Activated CD8-positive, alpha-beta memory T cell treated with anti-CD3 and anti-CD28 coated beads, Interleukin-2, amount 10 ng/mL, durations not matched to agents 7 days and 5 days (primary cell): ENCODE measurements at regions not wholly inside any gene's neighbourhood (a gene's known extent, or its start where the extent isn't known, plus 50 kb on each side); places are given as distances from the start of the nearest gene placed in this dataset.
"Not testable (repeated sequence)": the region's sequence is repeated elsewhere in the genome, so short reads cannot be mapped to it uniquely, and the experiment has no call there.

Experiments
- ATAC-seq: fragments of 150-1000 bp; cut with Tn5 transposase; one replicate; pipeline ENCODE4 v1.10.0; 2021; ENCODE audit warnings: moderate library complexity
- CTCF ChIA-PET: fragments of 350-600 bp; sonication (Branson Sonifier 250); formaldehyde crosslinking; loops from one replicate; lab custom pipeline; 2021; ENCODE audit warnings: antibody characterized with exemption; lab: Charles Lee
- DNase-seq: peaks from one replicate; pipeline ENCODE4 v3.0.0-alpha.2; 2020
- H3K27ac Mint-ChIP-seq: one replicate; pipeline ENCODE4 v1.8.0; 2021; ENCODE audit warnings: mild to moderate bottlenecking, mixed read lengths
- H3K27me3 Mint-ChIP-seq: one replicate; pipeline ENCODE4 v1.8.0; 2021; ENCODE audit warnings: mixed read lengths
- H3K36me3 Mint-ChIP-seq: one replicate; pipeline ENCODE4 v1.8.0; 2021; ENCODE audit warnings: mild to moderate bottlenecking, mixed read lengths
- H3K4me1 Mint-ChIP-seq: one replicate; pipeline ENCODE4 v1.8.0; 2021; ENCODE audit warnings: mixed read lengths
- H3K4me3 Mint-ChIP-seq: one replicate; pipeline ENCODE4 v1.8.0; 2021; ENCODE audit warnings: mild to moderate bottlenecking, moderate library complexity, mixed read lengths
- H3K9me3 Mint-ChIP-seq: one replicate; pipeline ENCODE4 v1.8.0; 2022; ENCODE audit warnings: low read depth, mixed read lengths

GRCh38 chr13:21920802-21921201 is 249.9 kb downstream of the FGF9 start:
- H3K27ac Mint-ChIP-seq, ATAC-seq, H3K36me3 Mint-ChIP-seq, CTCF ChIA-PET, DNase-seq, H3K27me3 Mint-ChIP-seq, H3K4me3 Mint-ChIP-seq, H3K9me3 Mint-ChIP-seq, H3K4me1 Mint-ChIP-seq: not testable (repeated sequence)

DNA sequence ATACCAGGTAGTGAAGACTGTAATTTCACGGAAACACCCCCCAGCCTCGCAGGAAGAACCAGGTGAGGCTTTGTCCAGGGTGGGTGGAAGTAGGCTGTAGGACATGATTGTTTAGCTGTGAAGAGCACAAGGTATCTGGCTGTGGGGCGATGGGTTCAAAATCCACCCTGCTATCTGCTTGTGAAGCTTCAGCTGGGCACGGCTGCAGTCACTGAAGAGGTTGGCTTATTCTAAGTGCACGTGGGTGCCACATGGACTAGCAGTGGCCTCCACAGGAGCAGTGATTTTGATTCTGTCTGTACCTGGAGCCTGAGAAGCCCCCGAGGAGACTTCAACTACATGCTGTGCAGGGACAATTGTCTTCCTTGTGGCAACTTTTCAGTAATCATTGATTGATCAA is 254.1 kb downstream of the FGF9 start:
- ATAC-seq, result no peak
- no peak overlapping the region for H3K4me3 Mint-ChIP-seq
- H3K27ac Mint-ChIP-seq, result no peak overlapping the region

GRCh38 chr13:21925720-21926119 is 254.8 kb downstream of the FGF9 start:
- CTCF ChIA-PET, result interaction anchor here (0.6 kb wide), 1 partner anchor 1572 kb away, joined by 3 read pairs; no protein-coding TSS in a partner anchor
- no peaks in the 10 kb centered on the region for H3K27me3 Mint-ChIP-seq
- ATAC-seq, result no peak
- no peaks in the 10 kb centered on the region for H3K9me3 Mint-ChIP-seq
- H3K4me1 Mint-ChIP-seq, result no peaks in the 10 kb centered on the region
- no peak overlapping the region for H3K27ac Mint-ChIP-seq
- H3K36me3 Mint-ChIP-seq, result no peaks in the 10 kb centered on the region
- no peak for DNase-seq
- no peak overlapping the region for H3K4me3 Mint-ChIP-seq

More for the DNA sequence above, 254.1 kb downstream of the FGF9 start:
- H3K9me3 Mint-ChIP-seq, result no peaks in the 10 kb centered on the region
- H3K4me1 Mint-ChIP-seq, result no peaks in the 10 kb centered on the region
- CTCF ChIA-PET, result interaction anchor here (0.6 kb wide), 1 partner anchor 1573 kb away, joined by 3 read pairs; no protein-coding TSS in a partner anchor
- no peaks in the 10 kb centered on the region for H3K27me3 Mint-ChIP-seq
- no peak for DNase-seq
- H3K36me3 Mint-ChIP-seq, result no peaks in the 10 kb centered on the region

GRCh38 chr13:21929400-21929799 is 258.5 kb downstream of the FGF9 start:
- no peak overlapping the region for H3K27ac Mint-ChIP-seq

DNA sequence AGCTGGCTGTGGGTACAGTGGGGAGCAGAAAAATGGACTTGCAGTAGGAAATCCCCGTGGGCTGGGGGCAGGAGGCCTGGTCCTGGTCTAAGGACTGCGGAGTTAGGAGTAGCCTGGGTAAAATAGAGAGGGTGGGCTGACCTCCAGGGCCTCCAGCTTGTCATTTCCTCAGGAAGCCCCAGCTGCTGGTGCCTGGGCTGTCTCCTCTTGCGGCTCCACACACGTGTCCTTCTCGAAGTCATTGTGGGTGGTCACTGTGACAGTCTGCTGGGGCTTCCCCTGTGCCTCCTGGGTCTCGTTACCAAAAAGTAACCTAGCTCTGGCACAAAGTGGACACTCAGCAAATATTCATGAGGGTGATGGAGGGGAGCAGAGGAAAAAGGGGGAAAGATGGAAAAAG is 259.7 kb downstream of the FGF9 start:
- no peaks in the 10 kb centered on the region for H3K36me3 Mint-ChIP-seq
- CTCF ChIA-PET, result no interaction called here
- no peak overlapping the region for H3K27ac Mint-ChIP-seq
- no peaks in the 10 kb centered on the region for H3K27me3 Mint-ChIP-seq
- no peaks in the 10 kb centered on the region for H3K9me3 Mint-ChIP-seq
- ATAC-seq (no peak), DNase-seq (no peak)
- no peak overlapping the region for H3K4me3 Mint-ChIP-seq
- no peaks in the 10 kb centered on the region for H3K4me1 Mint-ChIP-seq

More at GRCh38 chr13:21929400-21929799, 258.5 kb downstream of the FGF9 start:
- no peaks in the 10 kb centered on the region for H3K27me3 Mint-ChIP-seq
- CTCF ChIA-PET, result no interaction called here
- H3K9me3 Mint-ChIP-seq, result no peaks in the 10 kb centered on the region
- no peak for ATAC-seq
- no peaks in the 10 kb centered on the region for H3K4me1 Mint-ChIP-seq
- H3K36me3 Mint-ChIP-seq, result no peaks in the 10 kb centered on the region
- H3K4me3 Mint-ChIP-seq, result no peak overlapping the region
- no peak for DNase-seq

- Mint-ChIP-seq H3K4me3 (no peak overlapping the region), H3K27me3 (no peaks in the 10 kb centered on the region), H3K4me1 (no peaks in the 10 kb centered on the region), H3K9me3 (no peaks in the 10 kb centered on the region), H3K36me3 (no peaks in the 10 kb centered on the region), H3K27ac (no peak overlapping the region)
- no peak for DNase-seq
- CTCF ChIA-PET, result no interaction called here
- ATAC-seq, result no peak
Observed at GRCh38 chr13:21932578-21932977, 261.7 kb downstream of the FGF9 start.

- no peak overlapping the region for H3K27ac Mint-ChIP-seq
- H3K9me3 Mint-ChIP-seq, result no peaks in the 10 kb centered on the region
- no peaks in the 10 kb centered on the region for H3K4me1 Mint-ChIP-seq
- H3K4me3 Mint-ChIP-seq, result no peak overlapping the region
- CTCF ChIA-PET, result no interaction called here
- DNase-seq, result no peak
- no peaks in the 10 kb centered on the region for H3K27me3 Mint-ChIP-seq
- H3K36me3 Mint-ChIP-seq, result no peaks in the 10 kb centered on the region
- ATAC-seq, result no peak
Observed at GRCh38 chr13:21932996-21933395, 262.1 kb downstream of the FGF9 start.

DNA sequence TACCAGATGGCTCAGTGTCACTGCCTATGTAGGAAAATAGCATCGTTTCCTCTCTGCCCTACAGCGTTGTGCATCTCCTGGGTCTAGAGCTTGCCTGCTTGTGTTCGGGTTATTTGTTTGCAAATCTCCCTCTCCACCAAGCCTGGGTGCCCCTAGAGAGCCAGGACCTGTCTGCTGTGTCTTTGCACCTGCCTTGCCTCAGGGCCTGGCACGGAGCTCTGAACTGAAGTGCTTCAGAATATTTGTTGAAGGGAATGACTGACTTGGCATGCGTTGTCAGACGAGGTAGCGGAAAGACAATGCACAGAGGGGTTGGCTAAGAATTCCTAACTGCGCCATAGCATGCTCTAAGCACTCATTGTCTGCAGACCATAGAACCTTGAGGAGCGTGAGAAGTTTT is 263.4 kb downstream of the FGF9 start:
- DNase-seq, result no peak
- H3K9me3 Mint-ChIP-seq, result no peaks in the 10 kb centered on the region
- CTCF ChIA-PET, result no interaction called here
- no peak for ATAC-seq
- H3K36me3 Mint-ChIP-seq, result no peaks in the 10 kb centered on the region
- H3K4me3 Mint-ChIP-seq, result no peak overlapping the region
- H3K27ac Mint-ChIP-seq, result no peak overlapping the region
- no peaks in the 10 kb centered on the region for H3K4me1 Mint-ChIP-seq
- no peaks in the 10 kb centered on the region for H3K27me3 Mint-ChIP-seq

DNA sequence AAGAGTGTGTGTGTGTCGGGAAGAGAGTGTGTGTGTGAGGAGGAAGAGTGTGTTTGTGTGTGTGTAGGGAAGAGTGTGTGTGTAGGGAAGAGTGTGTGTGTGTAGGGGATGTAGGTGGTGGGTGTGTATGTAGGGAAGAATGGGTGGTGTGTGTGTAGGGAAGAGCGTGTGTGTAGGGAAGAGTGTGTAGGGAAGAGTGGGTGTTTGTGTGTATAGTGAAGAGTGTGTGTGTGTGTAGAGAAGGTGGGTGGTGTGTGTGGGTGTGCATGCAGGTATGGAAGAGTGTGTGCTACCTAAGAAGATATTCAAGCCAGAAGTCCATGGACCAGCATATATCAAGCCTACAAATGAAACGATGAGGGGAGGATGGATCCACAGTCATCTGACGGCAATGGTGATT is 265.8 kb downstream of the FGF9 start:
- Mint-ChIP-seq H3K4me3 (no peak overlapping the region), H3K27me3 (no peaks in the 10 kb centered on the region), H3K27ac (no peak overlapping the region), H3K36me3 (no peaks in the 10 kb centered on the region), H3K9me3 (no peaks in the 10 kb centered on the region), H3K4me1 (no peaks in the 10 kb centered on the region)
- CTCF ChIA-PET, result no interaction called here
- DNase-seq (no peak), ATAC-seq (no peak)

DNA sequence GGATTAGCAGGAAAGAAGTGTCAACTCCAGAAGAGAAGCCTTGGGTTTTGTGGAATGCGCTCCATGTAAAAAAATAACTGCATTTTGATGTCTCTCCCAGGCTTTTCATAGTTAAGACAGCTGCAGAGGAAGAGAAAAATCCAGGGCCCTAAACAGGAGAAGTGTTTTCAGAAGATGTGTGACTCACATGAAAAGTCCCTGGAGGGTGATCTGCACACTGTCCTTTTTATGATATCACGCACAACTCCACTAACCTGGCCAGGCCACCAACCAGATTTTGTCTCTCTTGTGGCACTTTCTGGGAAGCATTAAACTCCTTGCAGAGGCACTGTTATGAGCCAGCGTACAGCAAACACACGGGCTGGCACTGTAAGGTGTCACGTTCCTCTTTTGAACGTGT is 267.3 kb downstream of the FGF9 start:
- no peaks in the 10 kb centered on the region for H3K27me3 Mint-ChIP-seq
- CTCF ChIA-PET, result interaction anchor here (1.4 kb wide), 1 partner anchor 26 kb away, joined by 3 read pairs; no protein-coding TSS in a partner anchor

GRCh38 chr13:21938636-21939035 is 267.8 kb downstream of the FGF9 start:
- H3K9me3 Mint-ChIP-seq, result peaks cover 7% of the 10 kb centered on the region
- CTCF ChIA-PET, result interaction anchor here (1.4 kb wide), 1 partner anchor 25 kb away, joined by 3 read pairs; no protein-coding TSS in a partner anchor
- no peak overlapping the region for H3K27ac Mint-ChIP-seq
- DNase-seq (no peak), ATAC-seq (no peak)
- H3K4me3 Mint-ChIP-seq, result no peak overlapping the region
- H3K4me1 Mint-ChIP-seq, result no peaks in the 10 kb centered on the region
- H3K27me3 Mint-ChIP-seq, result no peaks in the 10 kb centered on the region
- H3K36me3 Mint-ChIP-seq, result no peaks in the 10 kb centered on the region

More for the DNA sequence above, 267.3 kb downstream of the FGF9 start:
- DNase-seq (no peak), ATAC-seq (no peak)
- Mint-ChIP-seq H3K9me3 (peaks cover 6% of the 10 kb centered on the region), H3K27ac (no peak overlapping the region), H3K4me3 (no peak overlapping the region), H3K4me1 (no peaks in the 10 kb centered on the region), H3K36me3 (no peaks in the 10 kb centered on the region)

DNA sequence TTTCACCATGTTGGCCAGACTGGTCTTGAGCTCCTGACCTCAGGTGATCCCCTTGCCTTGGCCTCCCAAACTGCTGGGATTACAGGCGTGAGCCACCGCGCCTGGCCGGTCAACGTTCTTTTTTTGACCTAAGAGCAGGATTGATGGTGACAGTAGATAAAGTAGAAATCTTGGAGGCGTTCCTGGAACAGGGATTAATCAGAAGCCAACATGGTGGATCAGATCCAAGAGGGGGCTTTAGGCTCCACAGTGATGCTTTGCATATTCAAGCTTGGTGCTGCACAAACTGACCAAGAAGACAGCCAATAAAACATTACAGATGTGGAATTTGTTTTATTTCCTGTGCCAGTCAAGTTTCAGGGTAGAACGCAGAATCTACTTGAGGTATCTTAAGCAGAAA is 271.2 kb downstream of the FGF9 start:
- H3K27ac Mint-ChIP-seq, result no peak overlapping the region
- H3K4me1 Mint-ChIP-seq, result no peaks in the 10 kb centered on the region
- ATAC-seq (no peak), DNase-seq (no peak)
- peaks cover 4% of the 10 kb centered on the region for H3K36me3 Mint-ChIP-seq
- H3K4me3 Mint-ChIP-seq, result no peak overlapping the region
- H3K9me3 Mint-ChIP-seq, result peaks cover 21% of the 10 kb centered on the region
- CTCF ChIA-PET, result no interaction called here
- H3K27me3 Mint-ChIP-seq, result no peaks in the 10 kb centered on the region

- CTCF ChIA-PET, result no interaction called here
- ATAC-seq, result no peak
- Mint-ChIP-seq H3K27me3 (no peaks in the 10 kb centered on the region), H3K27ac (no peak overlapping the region), H3K9me3 (peaks cover 21% of the 10 kb centered on the region), H3K4me3 (no peak overlapping the region), H3K36me3 (peaks cover 4% of the 10 kb centered on the region), H3K4me1 (no peaks in the 10 kb centered on the region)
- no peak for DNase-seq
Observed at GRCh38 chr13:21944610-21945009, 273.7 kb downstream of the FGF9 start.

DNA sequence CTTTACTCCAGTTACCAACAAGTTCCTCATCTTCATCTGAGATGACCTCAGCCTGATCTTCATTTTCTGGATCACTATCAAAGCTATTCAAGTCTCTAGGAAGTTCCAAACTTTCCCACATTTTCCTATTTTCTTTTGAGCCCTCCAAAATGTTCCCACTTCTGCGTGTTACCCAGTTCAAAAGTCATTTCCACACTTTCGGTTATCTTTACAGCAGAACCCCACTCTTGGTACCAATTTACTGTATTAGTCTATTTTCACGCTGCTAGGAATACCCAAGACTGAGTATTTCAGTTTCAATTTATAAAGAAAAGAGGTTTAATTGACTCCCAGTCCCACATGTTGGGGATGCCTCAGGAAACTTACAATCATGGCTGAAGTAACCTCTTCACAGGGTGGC is 274.3 kb downstream of the FGF9 start:
- Mint-ChIP-seq H3K4me1 (no peaks in the 10 kb centered on the region), H3K4me3 (no peak overlapping the region), H3K27ac (no peak overlapping the region), H3K9me3 (peaks cover 21% of the 10 kb centered on the region), H3K27me3 (no peaks in the 10 kb centered on the region), H3K36me3 (peaks cover 4% of the 10 kb centered on the region)
- ATAC-seq (no peak), DNase-seq (no peak)
- CTCF ChIA-PET, result no interaction called here

- Mint-ChIP-seq H3K4me3 (no peak overlapping the region), H3K27me3 (no peaks in the 10 kb centered on the region), H3K36me3 (peaks cover 4% of the 10 kb centered on the region), H3K4me1 (no peaks in the 10 kb centered on the region), H3K27ac (no peak overlapping the region), H3K9me3 (peaks cover 20% of the 10 kb centered on the region)
- ATAC-seq, result no peak
- CTCF ChIA-PET, result no interaction called here
- DNase-seq, result no peak
Observed at GRCh38 chr13:21946964-21947363, 276.1 kb downstream of the FGF9 start.
